NCI-H1694 treated with DMSO at 0.1 percent for 48 hours (cell line): ENCODE measurements at regions not wholly inside any gene's neighbourhood (a gene's known extent, or its start where the extent isn't known, plus 50 kb on each side); places are given as distances from the start of the nearest gene placed in this dataset.

Experiments
- DNase-seq: peaks from one replicate; lab custom pipeline; 2025; lab: John Stamatoyannopoulos, UW

DNA sequence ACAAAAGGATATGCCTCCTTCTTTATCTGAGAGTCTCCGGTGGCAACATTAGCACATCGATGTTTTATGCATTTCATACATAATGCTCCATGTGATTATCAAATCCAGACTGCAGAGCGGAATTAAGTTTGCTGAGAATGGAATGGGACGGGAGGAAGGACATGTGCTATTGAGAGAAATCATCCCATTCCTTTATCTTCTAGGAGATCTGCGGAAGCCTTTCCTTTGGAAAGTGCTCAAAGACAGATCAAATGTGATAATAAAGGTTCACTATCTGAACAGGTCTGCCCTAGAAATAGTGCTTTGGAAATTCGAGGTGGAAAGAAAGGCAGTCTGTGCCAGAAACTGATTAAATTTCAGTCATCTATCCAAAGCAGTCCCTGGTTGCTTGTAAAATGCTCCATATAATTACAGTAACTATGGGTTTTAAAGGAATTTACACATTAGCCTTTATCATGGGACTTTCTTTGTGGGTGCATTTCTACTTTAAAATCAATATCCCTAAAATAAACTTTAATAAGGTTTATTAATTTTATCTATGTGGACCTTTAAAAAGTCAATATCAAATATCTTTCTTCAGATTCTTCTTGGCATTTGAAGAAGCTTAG is 473.5 kb upstream of the ADGRL2 start:
- no peak for DNase-seq

DNA sequence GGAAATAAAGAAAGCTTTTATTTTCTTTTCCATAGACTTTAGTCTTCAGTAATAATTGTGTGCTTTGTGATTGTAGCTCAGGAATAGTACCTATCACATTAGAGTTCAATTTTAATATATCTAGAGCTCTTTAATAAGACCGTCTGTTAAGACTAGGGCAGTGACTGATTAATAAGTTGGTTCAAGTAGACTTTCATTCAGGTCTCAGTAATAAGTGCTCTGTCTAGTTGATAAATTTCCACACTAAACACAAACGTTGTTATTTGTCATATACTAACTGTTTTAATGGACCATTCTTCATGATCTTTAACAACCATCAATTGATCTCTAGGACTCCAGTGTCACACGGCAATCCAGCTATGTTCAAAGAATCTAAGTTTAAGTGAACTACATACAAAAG is 474.5 kb upstream of the ADGRL2 start:
- no peak for DNase-seq

DNA sequence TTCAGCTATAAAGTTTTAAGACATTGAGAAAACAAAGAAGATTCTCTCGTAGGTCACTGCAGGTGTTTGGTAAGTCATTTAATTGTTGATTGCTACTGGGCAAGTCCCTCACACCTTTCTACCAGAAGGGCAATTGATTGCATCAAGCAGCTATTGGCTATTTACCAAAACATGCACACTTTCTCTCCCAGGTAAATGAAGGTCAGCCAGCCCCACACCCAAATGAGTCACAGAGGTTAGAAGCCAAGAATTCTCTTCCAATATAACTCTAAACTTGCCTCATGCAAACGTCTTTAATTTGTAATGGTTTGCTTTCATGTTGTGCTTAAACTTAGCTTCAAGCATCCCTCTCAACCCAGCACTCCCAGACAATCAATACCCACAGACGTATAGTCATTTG is 475.3 kb upstream of the ADGRL2 start:
- DNase-seq, result no peak

DNA sequence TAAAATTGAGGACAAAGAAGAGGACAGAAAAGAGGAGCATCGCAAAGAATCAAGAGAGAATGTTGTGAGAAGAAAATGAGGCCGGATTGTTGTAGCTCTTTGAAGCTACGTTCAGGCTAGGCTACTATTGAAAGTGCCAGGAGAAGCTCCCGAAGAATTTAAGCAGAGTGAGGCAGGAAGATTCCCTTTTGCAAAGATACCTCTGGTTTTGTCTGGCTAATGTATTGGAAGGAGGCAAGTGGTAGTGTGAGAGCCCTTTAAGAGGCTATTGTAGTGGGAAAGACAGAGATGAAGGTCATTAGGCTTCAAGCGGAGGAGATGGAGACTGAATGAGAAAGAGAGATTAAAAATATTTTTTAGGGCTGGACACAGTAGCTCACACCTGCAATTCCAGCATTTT is 476.9 kb upstream of the ADGRL2 start:
- DNase-seq, result no peak

DNA sequence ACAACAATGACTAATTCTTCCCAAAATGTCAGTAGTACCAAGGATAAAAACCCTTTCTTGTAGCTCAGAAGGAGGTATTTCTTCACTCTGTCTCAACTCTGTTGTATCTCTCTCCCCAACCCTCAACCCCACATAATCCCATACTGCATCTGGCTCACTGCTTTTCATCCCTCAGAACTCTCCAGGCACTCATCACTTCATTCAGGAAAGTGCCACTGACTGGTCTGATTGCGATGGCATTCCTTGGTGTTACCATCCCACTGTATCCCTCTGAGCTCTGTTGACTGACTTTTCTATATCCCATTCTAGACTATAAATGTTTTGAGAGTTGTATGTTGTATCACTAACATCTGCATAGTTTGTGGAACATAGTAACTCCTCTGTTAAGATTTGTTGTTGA is 483.5 kb upstream of the ADGRL2 start:
- DNase-seq, result no peak

DNA sequence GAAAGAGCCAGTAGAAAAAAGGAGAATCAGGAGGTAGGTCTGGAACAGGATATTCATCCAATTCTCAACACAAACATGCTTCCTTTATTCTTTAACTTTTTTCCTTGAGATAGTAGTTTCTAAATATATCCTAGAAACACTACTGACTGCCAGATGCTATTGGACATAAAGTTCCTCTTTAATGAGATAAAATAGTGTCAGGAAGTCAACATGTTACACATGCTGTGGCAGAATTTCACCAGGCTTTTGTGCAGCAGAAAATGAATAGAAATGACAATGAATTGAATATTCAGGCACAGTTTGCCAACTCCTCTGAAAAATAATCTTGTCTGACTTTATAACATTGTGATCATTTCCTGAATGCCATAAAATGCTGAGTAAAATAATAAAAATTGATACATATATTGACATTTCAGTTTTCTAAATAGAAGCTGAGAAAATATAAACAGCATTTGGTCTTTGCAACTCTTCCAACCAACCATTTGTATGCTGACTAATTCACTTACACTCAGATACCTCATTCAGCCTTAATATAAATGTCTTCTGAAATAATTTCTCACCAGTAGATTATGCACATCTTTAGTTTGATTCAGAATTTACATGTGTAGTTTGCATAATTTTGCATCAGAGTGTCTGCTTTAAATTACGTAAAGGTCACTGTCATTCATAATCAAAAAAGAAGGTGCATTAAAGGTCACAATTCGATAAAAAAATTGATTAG is 486.1 kb upstream of the ADGRL2 start:
- DNase-seq, result no peak

DNA sequence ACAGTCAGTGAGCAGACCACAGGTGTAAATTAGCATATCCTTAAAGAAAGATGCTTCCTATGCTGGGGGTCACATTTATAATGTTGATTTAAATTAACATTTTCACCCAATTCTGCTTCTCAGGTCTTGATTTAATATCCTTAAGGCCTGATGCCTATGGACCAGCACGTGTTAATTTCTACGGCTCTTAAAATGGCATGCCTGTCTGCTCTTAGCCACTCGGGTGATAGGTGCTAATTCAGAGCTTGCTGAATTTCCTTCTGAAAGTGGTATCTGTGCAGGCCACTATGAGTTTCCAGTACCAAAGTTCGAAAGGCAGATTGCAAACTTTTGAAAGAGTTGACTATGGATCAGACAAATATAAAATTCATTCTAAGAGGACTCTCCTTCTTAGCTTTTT is 487.4 kb upstream of the ADGRL2 start:
- DNase-seq, result no peak

DNA sequence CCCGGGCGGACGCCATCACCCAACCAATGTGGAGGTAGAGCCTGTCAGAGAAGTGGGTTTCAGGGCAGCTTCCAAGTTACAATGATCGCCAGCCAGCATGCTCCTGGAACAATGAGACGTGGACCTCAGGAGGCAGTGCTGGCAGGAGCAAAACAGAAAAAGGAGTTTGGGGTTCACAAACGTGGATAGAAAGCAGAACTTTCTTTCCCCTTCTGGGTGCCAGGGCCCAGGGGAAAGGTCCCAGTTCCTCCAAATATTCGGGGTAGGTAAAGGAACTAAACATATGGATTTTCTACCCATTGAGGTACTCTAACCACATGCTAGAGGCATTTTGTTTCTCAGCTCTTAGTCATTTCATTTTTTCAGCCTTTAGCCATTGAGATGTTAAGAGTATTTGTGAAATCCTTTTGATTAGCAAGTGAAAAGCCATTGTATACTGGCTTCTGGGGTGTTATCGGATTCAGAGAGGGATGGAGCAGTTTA is 488.4 kb upstream of the ADGRL2 start:
- DNase-seq, result no peak

DNA sequence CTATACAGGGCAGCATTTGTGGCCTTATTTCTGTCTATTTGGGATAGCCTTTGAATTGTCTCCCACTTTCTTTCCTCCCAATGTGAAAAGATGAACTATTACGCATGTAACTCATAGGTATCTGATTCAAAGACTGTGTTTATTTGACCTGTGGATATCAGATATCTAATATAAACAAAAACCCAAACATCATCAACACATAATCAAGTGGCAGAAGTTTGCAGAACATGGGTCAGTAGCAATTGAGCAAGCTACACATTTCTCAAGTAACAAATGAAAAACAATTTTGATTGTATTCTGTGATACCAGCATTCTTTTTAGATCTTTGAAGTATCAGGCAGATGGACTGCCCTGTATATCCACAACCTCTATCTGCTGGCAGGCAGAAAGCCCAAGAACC is 490.5 kb upstream of the ADGRL2 start:
- no peak for DNase-seq

DNA sequence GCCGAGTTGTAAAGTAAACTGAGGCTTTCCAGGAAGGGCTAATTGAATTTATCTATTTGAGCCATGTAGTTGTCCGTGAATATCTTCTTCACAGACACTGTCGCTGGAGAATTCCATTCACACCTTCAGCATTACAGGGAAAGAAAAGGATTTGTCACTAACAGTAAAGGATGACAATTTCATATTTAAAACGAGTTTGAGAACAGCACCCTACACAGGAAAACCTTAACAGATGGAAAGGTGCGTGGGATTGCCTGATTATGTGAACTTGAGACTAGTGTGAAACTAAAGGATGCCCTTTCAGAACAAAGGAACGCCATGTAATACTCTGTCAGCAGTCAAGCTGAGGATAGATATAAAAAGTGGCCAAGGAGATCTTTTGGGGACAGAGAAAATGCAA is 492.5 kb upstream of the ADGRL2 start:
- no peak for DNase-seq

DNA sequence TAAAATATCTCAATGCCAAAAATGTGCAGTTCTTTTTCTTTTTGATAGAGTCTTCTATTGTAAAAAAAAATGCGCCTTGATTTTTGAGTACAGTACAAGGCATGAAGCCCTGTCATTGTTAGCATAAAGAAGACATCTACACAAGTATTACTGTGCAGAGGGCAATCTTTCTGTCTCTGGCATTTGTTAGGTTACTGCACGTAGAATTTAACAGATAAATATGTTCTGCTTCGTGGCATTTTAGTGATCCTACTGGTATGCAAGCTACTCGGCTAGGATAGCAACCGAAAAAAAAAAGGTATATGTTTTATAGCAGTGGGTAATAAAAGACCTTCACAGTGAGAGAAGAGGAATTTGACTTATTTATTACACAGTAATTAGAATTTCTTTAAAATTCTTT is 492.9 kb upstream of the ADGRL2 start:
- no peak for DNase-seq

DNA sequence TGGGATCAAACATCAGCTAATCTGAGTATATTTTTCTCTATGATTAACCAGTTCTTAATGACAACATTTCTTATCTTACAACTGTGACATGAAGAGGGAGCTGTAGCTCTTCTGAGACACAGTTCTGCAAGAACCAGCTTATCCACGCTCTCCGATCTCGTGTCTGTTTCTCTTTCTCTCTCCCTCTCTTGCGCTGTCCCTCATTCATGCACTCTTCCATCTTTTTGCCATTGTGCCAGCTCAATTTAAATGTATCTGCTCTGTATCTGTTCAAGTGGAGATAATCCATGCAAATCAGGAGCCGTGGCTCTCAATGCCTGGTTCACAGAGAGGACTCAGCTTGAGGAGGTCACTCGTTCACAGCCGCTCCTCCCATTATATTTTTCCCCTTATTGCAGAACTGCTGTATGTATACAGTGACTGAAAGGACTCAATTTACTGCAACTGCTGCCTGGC is 494.7 kb upstream of the ADGRL2 start:
- peak; percentile 65 for DNase-seq

DNA sequence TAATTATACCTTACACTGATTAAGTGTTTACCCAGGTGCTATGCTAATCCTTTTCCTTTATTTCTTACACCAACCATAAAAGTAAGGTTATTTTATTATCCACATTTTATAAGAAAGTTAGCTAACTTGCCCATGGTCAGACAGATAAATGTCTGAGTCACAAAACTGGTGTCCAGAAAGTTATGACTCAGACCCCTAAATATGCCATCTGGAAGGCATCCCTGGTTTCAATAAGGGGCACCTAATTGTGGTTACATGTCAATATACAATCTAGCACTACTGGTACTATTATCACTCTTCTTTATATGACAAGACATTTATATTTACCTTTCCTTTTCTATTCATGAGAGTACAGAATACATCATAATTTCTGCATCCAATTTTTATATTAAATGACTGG is 496.5 kb upstream of the ADGRL2 start:
- DNase-seq, result no peak

DNA sequence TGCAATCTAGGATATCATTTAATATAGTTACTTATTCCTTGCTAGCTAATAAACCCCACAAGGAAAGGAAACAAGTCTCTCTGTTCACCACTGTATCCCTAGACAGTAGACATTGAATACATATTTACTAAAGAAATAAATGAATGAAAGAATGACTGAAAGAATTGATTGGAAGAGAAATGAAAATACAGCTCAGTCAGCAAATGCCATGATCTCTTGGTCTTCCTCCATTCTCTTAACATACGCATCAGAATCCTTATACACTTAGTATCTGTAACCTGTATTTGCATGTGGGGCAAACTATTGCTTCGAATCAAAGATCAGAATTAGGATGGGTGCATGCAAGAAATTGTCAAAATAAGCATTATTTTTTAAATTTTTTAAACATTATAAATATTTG is 500.8 kb upstream of the ADGRL2 start:
- no peak for DNase-seq

DNA sequence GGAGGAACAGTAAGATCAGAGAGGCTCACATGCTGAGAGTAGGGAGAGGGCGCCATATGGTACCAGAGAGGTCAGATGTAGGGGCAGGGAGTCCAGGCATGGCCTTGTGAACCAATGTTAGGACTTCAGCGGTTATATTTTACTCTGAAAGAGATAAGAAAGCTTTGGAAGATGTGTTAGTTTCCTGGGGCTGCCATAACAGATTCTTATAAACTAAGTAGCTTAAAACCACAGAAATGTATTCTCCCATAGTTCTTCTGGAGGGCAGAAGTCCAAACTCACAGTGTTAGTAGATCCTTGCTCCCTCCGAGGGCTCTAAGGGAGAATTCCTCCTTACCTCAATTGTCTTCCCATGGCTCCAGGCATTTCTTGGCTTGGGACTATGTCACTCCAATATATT is 502.5 kb upstream of the ADGRL2 start:
- no peak for DNase-seq

DNA sequence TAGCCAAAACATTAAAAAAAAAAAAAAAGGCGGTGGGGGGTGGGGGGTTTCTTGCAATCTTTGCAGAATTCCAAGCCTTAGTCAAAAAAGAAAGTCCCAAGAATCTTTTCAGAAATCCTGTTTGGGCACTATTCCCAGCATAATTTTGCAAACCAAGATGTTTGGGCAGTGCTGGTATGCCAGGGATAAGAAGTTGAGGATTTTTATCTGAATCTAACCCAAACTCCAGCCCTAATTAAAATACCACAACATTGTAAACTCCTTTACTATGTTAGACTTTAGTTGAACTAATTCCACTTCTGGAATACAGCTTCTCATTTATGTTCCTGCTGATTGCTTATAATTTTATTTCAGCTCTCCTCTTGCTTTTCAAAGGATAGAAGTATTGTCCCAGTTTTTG is 504.1 kb upstream of the ADGRL2 start:
- no peak for DNase-seq

DNA sequence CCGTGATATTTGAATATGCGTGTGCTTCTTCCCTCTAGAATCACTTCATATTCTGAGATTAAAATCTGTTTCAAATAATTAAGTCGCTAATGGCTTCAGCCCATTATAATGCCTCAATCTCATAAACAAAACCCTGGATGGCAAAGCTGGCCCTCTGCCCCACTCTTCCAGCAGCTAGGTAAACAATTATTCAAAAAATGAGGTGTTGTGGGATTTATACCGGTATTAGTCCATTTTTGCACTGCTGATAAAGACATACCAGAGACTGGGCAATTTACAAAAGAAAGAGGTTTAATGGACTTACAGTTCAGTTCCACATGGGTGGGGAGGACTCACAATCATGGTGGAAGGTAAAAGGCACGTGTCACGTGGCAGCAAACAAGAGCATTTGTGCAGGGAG is 510.4 kb upstream of the ADGRL2 start:
- no peak for DNase-seq

DNA sequence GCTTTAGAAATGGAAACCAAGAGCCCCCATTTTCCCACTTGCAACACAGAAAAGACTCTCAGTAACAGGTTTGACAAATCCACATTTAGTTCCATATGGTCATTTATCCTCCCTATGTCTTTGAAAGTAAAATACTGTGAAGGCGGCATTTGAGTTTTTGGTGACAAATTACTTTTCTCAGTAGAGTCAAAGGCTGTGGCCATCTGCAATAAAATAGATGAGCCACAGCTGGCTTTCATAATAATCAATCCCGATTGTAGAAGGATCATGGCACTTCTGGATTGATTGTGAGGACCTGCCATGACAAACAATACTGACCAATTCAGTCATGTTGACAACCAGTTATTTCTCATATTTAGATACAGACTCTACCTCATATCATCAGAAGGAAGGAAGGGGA is 512.0 kb upstream of the ADGRL2 start:
- no peak for DNase-seq

DNA sequence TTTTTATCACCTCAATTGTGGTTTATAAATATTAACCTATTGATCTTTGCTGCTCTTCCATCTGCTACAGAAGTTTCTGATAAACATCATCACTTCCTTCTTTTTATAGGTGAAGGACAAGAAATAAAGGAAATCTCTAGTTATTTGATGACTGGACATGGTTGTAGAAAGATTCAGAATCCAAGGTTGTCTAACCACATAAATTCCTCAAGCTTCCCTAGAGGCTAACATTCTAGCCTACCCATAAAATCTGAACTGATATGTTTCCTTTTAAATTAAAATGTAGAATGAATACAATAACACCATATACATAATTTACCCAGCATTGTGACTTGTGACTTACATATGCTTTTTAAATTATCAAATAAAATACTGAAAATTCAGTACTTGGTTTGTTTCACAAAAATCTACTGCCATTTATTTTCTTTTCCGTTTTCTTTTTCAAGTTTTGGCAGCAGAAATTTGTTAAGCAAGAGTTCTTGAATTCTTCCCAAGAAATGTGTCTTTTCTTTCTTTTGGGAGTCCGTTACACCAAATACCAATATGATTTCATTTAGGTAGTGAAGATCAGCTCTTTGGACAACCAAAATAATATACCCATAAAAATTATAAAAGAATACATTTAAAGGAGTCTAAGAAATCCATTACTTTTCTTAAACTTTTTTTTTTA is 513.2 kb upstream of the ADGRL2 start:
- DNase-seq, result no peak

DNA sequence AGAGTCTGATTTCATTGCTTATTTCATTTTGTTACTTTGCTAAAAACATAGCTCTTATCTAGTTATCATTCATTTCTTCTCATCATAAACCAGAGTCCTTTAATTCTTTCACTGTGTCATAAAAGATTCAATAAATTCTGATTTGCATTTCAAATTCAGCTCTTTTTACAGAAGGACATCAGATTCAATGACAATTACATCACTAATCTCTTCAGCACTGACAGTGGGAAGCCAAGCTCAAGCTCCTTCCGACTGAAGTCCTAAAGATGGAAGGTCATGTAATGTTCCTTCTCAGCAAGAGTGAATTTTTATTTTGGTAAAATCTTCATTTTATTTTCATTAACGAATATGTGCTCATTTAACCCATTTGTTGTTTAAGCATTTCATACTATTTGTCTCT is 530.7 kb upstream of the ADGRL2 start:
- no peak for DNase-seq

DNA sequence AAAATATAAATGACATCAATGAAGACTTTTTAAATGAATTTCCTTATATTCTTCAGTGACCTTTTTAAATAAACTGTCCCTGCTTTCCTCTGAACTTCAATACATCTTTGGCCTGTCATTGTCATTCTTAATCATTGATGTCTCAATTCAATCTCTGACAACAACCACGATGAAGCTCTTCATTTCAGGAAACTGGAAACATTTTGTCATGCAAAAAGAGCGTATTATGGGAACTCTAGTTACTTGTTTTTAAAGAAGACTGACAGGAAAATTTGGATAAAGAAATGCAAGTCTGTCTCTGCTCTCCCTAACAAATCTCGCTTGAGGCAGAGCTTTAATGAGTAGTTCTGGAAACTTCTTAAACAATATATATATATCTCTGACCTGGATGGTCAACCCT is 535.8 kb upstream of the ADGRL2 start:
- DNase-seq, result no peak

DNA sequence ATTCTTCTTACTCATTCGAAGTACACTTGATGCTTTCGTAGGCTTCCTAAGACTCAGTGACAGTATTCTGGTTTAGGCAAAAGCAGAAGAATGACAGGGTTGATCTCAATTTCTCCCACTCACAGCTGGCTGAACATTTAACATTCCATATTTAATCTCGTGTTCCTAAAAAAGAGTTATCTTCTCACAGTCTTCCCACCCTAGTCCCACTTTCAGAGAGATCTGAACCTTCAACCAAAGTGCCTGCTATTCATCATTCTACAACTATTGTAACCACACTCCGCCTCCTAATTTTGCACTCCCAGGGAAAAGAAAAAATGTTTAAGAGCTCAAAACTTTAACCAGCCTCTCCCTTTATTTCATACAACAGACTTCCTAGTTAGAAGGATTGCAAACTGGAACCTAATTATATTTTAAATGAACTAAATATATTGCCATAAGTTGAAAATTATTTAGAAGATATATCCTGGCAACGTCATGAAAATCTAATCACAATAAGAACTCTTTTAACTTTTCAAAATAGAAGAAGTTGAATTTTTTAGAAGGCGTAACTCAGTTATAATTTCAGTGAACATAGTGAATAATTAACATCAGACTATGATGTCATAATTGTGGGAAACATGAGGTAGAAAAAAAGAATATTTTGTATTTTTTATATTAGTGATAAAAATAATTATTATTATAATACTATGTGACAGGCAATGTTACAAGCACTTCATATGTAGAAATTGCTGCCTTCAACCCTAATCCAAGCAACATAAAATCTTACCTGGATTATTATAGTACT is 540.9 kb upstream of the ADGRL2 start:
- no peak for DNase-seq

DNA sequence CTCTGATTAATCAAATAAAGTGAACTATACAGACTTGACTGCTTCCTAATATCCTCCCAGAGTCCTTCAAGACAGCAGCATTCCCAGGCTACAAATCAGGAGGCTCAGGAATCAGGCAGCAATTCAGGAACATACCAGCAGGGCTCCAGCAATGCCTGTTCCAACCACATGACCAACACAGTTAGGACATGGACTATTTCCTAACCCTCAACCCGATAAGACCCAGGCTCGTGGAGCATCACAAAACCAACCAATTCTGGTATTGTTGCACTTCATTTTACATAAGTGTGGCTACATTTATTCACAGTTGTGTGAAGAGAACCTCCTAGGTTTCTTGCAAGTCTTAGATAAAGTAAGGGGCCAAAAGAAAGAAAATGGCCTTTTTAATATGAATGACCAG is 546.2 kb upstream of the ADGRL2 start:
- DNase-seq, result no peak
